Testis (tissue), 2 donors: ENCODE measurements at regions not wholly inside any gene's neighbourhood (a gene's known extent, or its start where the extent isn't known, plus 50 kb on each side); places are given as distances from the start of the nearest gene placed in this dataset.

Experiments
- CTCF ChIP-seq, 3 experiments: fragments of 450-650 bp in 2 of 3; fragments of 200-600 bp in 1 of 3; sonication (generic) in 1 of 3; IDR thresholded peaks; one replicate each; pipeline ENCODE4 v1.5.1; 2016 to 2019; ENCODE audit warnings: antibody characterized with exemption in 3 of 3, mild to moderate bottlenecking in 2 of 3, moderate library complexity in 1 of 3
- POLR2A ChIP-seq: fragments of 450-650 bp; IDR thresholded peaks from one replicate; pipeline ENCODE4 v1.6.1; 2017; ENCODE audit warnings: antibody characterized with exemption, mild to moderate bottlenecking, moderate library complexity

- no peak for TF ChIP-seq CTCF (IDR thresholded peaks at IDR 0.05)
- no peak for TF ChIP-seq POLR2A
Observed at GRCh38 chr2:104945121-104945520, 91.2 kb downstream of the POU3F3 start.
